Neural progenitor cell (in vitro differentiated cells): ENCODE measurements at regions not wholly inside any gene's neighbourhood (a gene's known extent, or its start where the extent isn't known, plus 50 kb on each side); places are given as distances from the start of the nearest gene placed in this dataset.
A peak's percentile ranks its signal among the peaks of the same experiment; 100 is the strongest.

ENCODE experiments used
- DNase-seq: peaks from one replicate; pipeline ENCODE4 v3.0.0-alpha.2; 2016; ENCODE audit warnings: low spot score
- H2AFZ ChIP-seq: fragments of 200-600 bp; sonication (generic); replicated peaks from 2 replicates; pipeline ENCODE4 v1.6.1; 2016; ENCODE audit warnings: antibody characterized with exemption
- H3F3A ChIP-seq: fragments of 200-600 bp; sonication (generic); 2 replicates; pipeline ENCODE4 v1.6.1; 2016; ENCODE audit warnings: antibody characterized with exemption, low read depth
- H3K27ac ChIP-seq: fragments of 200-600 bp; sonication (generic); 2 replicates; pipeline ENCODE4 v1.5.1; 2016; ENCODE audit warnings: mild to moderate bottlenecking
- H3K27me3 ChIP-seq: fragments of 200-600 bp; sonication (generic); 2 replicates; pipeline ENCODE4 v1.6.1; 2016; ENCODE audit warnings: mild to moderate bottlenecking, moderate library complexity
- H3K36me3 ChIP-seq: fragments of 200-600 bp; sonication (generic); 2 replicates; pipeline ENCODE4 v1.5.1; 2016
- H3K4me1 ChIP-seq: fragments of 200-600 bp; sonication (generic); 2 replicates; pipeline ENCODE4 v1.6.1; 2016; ENCODE audit warnings: mixed run types
- H3K4me2 ChIP-seq: fragments of 200-600 bp; sonication (generic); 2 replicates; pipeline ENCODE4 v1.6.1; 2016
- H3K4me3 ChIP-seq: fragments of 200-600 bp; sonication (generic); 2 replicates; pipeline ENCODE4 v1.5.1; 2016
- H3K79me2 ChIP-seq: fragments of 200-600 bp; sonication (generic); 2 replicates; pipeline ENCODE4 v1.6.1; 2016; ENCODE audit warnings: low read depth
- H3K9ac ChIP-seq: fragments of 200-600 bp; sonication (generic); 2 replicates; pipeline ENCODE4 v1.6.1; 2016
- H3K9me3 ChIP-seq: fragments of 200-600 bp; sonication (generic); 2 replicates; pipeline ENCODE4 v1.5.1; 2016; ENCODE audit warnings: low read depth
- H4K20me1 ChIP-seq: fragments of 200-600 bp; sonication (generic); 2 replicates; pipeline ENCODE4 v1.6.1; 2016; ENCODE audit warnings: low read depth
- H3K27ac Mint-ChIP-seq: 3 replicates; pipeline ENCODE4 v1.8.0; 2021; ENCODE audit warnings: mixed read lengths
- H3K27me3 Mint-ChIP-seq: 2 replicates; pipeline ENCODE4 v1.8.0; 2022; ENCODE audit warnings: low read depth, mild to moderate bottlenecking, inconsistent platforms, moderate library complexity, mixed read lengths; ENCODE audit not compliant: insufficient read depth
- H3K36me3 Mint-ChIP-seq: 3 replicates; pipeline ENCODE4 v1.8.0; 2021; ENCODE audit warnings: mixed read lengths
- H3K4me1 Mint-ChIP-seq: 3 replicates; pipeline ENCODE4 v1.8.0; 2021; ENCODE audit warnings: mixed read lengths
- H3K4me3 Mint-ChIP-seq: 3 replicates; pipeline ENCODE4 v1.8.0; 2021; ENCODE audit warnings: mild to moderate bottlenecking, moderate library complexity, mixed read lengths
- H3K9me3 Mint-ChIP-seq: 3 replicates; pipeline ENCODE4 v1.8.0; 2020; ENCODE audit warnings: mixed read lengths
- CTCF ChIP-seq: fragments of 200-600 bp; sonication (generic); IDR thresholded peaks from 2 replicates; pipeline ENCODE4 v1.5.1; 2017; ENCODE audit warnings: antibody characterized with exemption, mild to moderate bottlenecking
- EZH2 ChIP-seq: fragments of 200-600 bp; sonication (generic); IDR thresholded peaks from 2 replicates; pipeline ENCODE4 v1.6.1; 2017; ENCODE audit warnings: antibody characterized with exemption, mild to moderate bottlenecking, moderate library complexity
- EZH2phosphoT487 ChIP-seq: fragments of 200-600 bp; sonication (generic); IDR thresholded peaks from 2 replicates; pipeline ENCODE4 v1.6.1; 2017; ENCODE audit warnings: antibody characterized with exemption

- Histone ChIP-seq H3K9me3 (no peaks in the 10 kb centered on the region), H3K36me3 (no peaks in the 10 kb centered on the region), H3K4me2 (no peak overlapping the region), H2AFZ (no peak overlapping the region), H3K27me3 (no peaks in the 10 kb centered on the region), H3K4me1 (peaks cover 17% of the 10 kb centered on the region), H4K20me1 (no peaks in the 10 kb centered on the region), H3K27ac (no peak overlapping the region), H3F3A (peaks cover 7% of the 10 kb centered on the region), H3K79me2 (no peaks in the 10 kb centered on the region), H3K4me3 (no peak overlapping the region), H3K9ac (no peak overlapping the region)
- TF ChIP-seq CTCF = no peak
- TF ChIP-seq EZH2phosphoT487 = no peak
- DNase-seq = no peak
- no peaks in the 10 kb centered on the region for H3K36me3 Mint-ChIP-seq
- H3K9me3 Mint-ChIP-seq = no peaks in the 10 kb centered on the region
- H3K4me1 Mint-ChIP-seq = peaks cover 19% of the 10 kb centered on the region
- no peak overlapping the region for H3K4me3 Mint-ChIP-seq
- no peaks in the 10 kb centered on the region for H3K27me3 Mint-ChIP-seq
- H3K27ac Mint-ChIP-seq = no peak overlapping the region
These were observed 380.3 kb upstream of the LCORL start for GRCh38 chr4:18401868-18402267.

DNA sequence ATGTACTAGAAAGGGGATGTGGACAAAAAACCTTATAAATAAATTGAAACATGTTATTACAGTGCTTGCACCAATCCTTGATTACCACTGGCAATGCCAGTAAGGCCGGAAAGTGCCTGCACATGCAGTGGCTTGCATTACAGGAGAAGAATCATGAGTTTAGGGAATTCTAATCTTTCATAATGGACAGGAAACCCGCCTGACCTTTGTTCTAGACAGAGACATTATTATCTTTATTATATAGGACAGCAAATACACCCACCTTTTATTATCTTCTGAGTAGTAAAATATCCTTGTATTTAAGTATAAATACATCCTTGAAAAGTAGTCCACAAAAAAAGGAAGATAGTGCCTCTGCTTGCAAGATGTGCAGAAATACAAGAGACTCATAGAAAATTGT lies 379.9 kb upstream of the LCORL start:
- Histone ChIP-seq H3K79me2 (no peaks in the 10 kb centered on the region), H3F3A (peaks cover 7% of the 10 kb centered on the region), H3K27me3 (no peaks in the 10 kb centered on the region), H4K20me1 (no peaks in the 10 kb centered on the region), H3K36me3 (no peaks in the 10 kb centered on the region), H3K9me3 (no peaks in the 10 kb centered on the region), H3K9ac (no peak overlapping the region), H3K4me2 (no peak overlapping the region), H3K27ac (no peak overlapping the region), H3K4me1 (peaks cover 17% of the 10 kb centered on the region), H2AFZ (no peak overlapping the region), H3K4me3 (no peak overlapping the region)
- Mint-ChIP-seq H3K36me3 (no peaks in the 10 kb centered on the region), H3K27ac (no peak overlapping the region), H3K9me3 (no peaks in the 10 kb centered on the region), H3K27me3 (no peaks in the 10 kb centered on the region), H3K4me3 (no peak overlapping the region), H3K4me1 (peaks cover 19% of the 10 kb centered on the region)
- no peak for TF ChIP-seq CTCF
- TF ChIP-seq EZH2phosphoT487 = no peak
- TF ChIP-seq EZH2 = no peak
- no peak for DNase-seq

- Histone ChIP-seq H3K4me1 (peaks cover 17% of the 10 kb centered on the region), H3K9ac (no peak overlapping the region), H2AFZ (no peak overlapping the region), H4K20me1 (no peaks in the 10 kb centered on the region), H3K27ac (no peak overlapping the region), H3K4me2 (peak overlapping the region; percentile 53), H3K9me3 (no peaks in the 10 kb centered on the region), H3K36me3 (no peaks in the 10 kb centered on the region), H3K79me2 (no peaks in the 10 kb centered on the region), H3F3A (peaks cover 7% of the 10 kb centered on the region), H3K4me3 (no peak overlapping the region), H3K27me3 (no peaks in the 10 kb centered on the region)
- H3K27me3 Mint-ChIP-seq = peaks cover 2% of the 10 kb centered on the region
- H3K4me1 Mint-ChIP-seq = peaks cover 19% of the 10 kb centered on the region
- H3K36me3 Mint-ChIP-seq = no peaks in the 10 kb centered on the region
- H3K27ac Mint-ChIP-seq = no peak overlapping the region
- DNase-seq = peak; percentile 70
- H3K4me3 Mint-ChIP-seq = peak overlapping the region; percentile 13
- no peaks in the 10 kb centered on the region for H3K9me3 Mint-ChIP-seq
- TF ChIP-seq EZH2phosphoT487 (no peak), EZH2 (no peak), CTCF (no peak)
These were observed 377.1 kb upstream of the LCORL start for GRCh38 chr4:18398661-18399060.
